ENCODE measurements at regions not wholly inside any gene's neighbourhood (a gene's known extent, or its start where the extent isn't known, plus 50 kb on each side); places are given as distances from the start of the nearest gene placed in this dataset.

- DNase-seq (ENCODE audit: low spot score) = no peak
These were observed 506.9 kb downstream of the ELAVL2 start for GRCh38 chr9:23319092-23319491.

- DNase-seq (ENCODE audit: low spot score) = no peak
These were observed 505.0 kb downstream of the ELAVL2 start for GRCh38 chr9:23321049-23321448.

GRCh38 chr9:23322392-23322791 lies 503.6 kb downstream of the ELAVL2 start:
- peak; percentile 1 for DNase-seq (ENCODE audit: low spot score)

- DNase-seq (ENCODE audit: low spot score) = no peak
These were observed 501.5 kb downstream of the ELAVL2 start for GRCh38 chr9:23324511-23324910.

GRCh38 chr9:23326597-23326996 lies 499.4 kb downstream of the ELAVL2 start:
- no peak for DNase-seq (ENCODE audit: low spot score)

- DNase-seq (ENCODE audit: low spot score) = no peak
These were observed 484.7 kb downstream of the ELAVL2 start for GRCh38 chr9:23341346-23341745.

- no peak for DNase-seq (ENCODE audit: low spot score)
These were observed 483.7 kb downstream of the ELAVL2 start for GRCh38 chr9:23342291-23342690.

- DNase-seq (ENCODE audit: low spot score) = no peak
These were observed 482.8 kb downstream of the ELAVL2 start for GRCh38 chr9:23343226-23343625.

GRCh38 chr9:23361096-23361495 lies 464.9 kb downstream of the ELAVL2 start:
- DNase-seq (ENCODE audit: low spot score) = no peak

GRCh38 chr9:23372703-23373102 lies 453.3 kb downstream of the ELAVL2 start:
- DNase-seq (ENCODE audit: low spot score) = no peak

GRCh38 chr9:23375511-23375910 lies 450.5 kb downstream of the ELAVL2 start:
- no peak for DNase-seq (ENCODE audit: low spot score)

- no peak for DNase-seq (ENCODE audit: low spot score)
These were observed 446.2 kb downstream of the ELAVL2 start for GRCh38 chr9:23379842-23380241.

GRCh38 chr9:23380821-23381220 lies 445.2 kb downstream of the ELAVL2 start:
- no peak for DNase-seq (ENCODE audit: low spot score)

GRCh38 chr9:23382418-23382817 lies 443.6 kb downstream of the ELAVL2 start:
- no peak for DNase-seq (ENCODE audit: low spot score)

GRCh38 chr9:23394189-23394588 lies 431.9 kb downstream of the ELAVL2 start:
- DNase-seq (ENCODE audit: low spot score) = no peak

- no peak for DNase-seq (ENCODE audit: low spot score)
These were observed 417.2 kb downstream of the ELAVL2 start for GRCh38 chr9:23408874-23409273.

- no peak for DNase-seq (ENCODE audit: low spot score)
These were observed 414.0 kb downstream of the ELAVL2 start for GRCh38 chr9:23412046-23412445.

GRCh38 chr9:23412458-23412857 lies 413.6 kb downstream of the ELAVL2 start:
- DNase-seq (ENCODE audit: low spot score) = no peak

- no peak for DNase-seq (ENCODE audit: low spot score)
These were observed 412.5 kb downstream of the ELAVL2 start for GRCh38 chr9:23413541-23413940.

GRCh38 chr9:23423999-23424398 lies 402.0 kb downstream of the ELAVL2 start:
- no peak for DNase-seq (ENCODE audit: low spot score)

- DNase-seq (ENCODE audit: low spot score) = no peak
These were observed 399.9 kb downstream of the ELAVL2 start for GRCh38 chr9:23426144-23426543.

GRCh38 chr9:23431459-23431858 lies 394.6 kb downstream of the ELAVL2 start:
- no peak for DNase-seq (ENCODE audit: low spot score)

GRCh38 chr9:23434654-23435053 lies 391.4 kb downstream of the ELAVL2 start:
- no peak for DNase-seq (ENCODE audit: low spot score)

- no peak for DNase-seq (ENCODE audit: low spot score)
These were observed 387.6 kb downstream of the ELAVL2 start for GRCh38 chr9:23438299-23438907.

GRCh38 chr9:23441275-23441674 lies 384.8 kb downstream of the ELAVL2 start:
- no peak for DNase-seq (ENCODE audit: low spot score)

Measured in hepatic stellate cell (primary cell).